GM23338 (cell line): ENCODE measurements at regions not wholly inside any gene's neighbourhood (a gene's known extent, or its start where the extent isn't known, plus 50 kb on each side); places are given as distances from the start of the nearest gene placed in this dataset.

Experiments
- ATAC-seq: fragments of 200-7000 bp; cut with Tn5 transposase; 3 replicates; pipeline ENCODE4 v1.9.1; 2020
- DNase-seq: peaks from one replicate; pipeline ENCODE4 v3.0.0-alpha.2; 2015; ENCODE audit warnings: low spot score
- H2AFZ ChIP-seq: fragments of 200-600 bp; sonication (generic); 2 replicates; pipeline ENCODE4 v1.8.0; 2016; ENCODE audit warnings: antibody characterized with exemption, mild to moderate bottlenecking, moderate library complexity
- H3F3A ChIP-seq: fragments of 200-600 bp; sonication (generic); replicated peaks from 2 replicates; pipeline ENCODE4 v1.8.0; 2017; ENCODE audit warnings: antibody characterized with exemption, mixed run types, low read depth
- H3K27ac ChIP-seq: fragments of 200-600 bp; sonication (generic); 2 replicates; pipeline ENCODE4 v1.6.1; 2016; ENCODE audit warnings: low read depth
- H3K27me3 ChIP-seq: fragments of 200-600 bp; sonication (generic); 2 replicates; pipeline ENCODE4 v1.8.0; 2016; ENCODE audit warnings: mild to moderate bottlenecking, mixed run types, moderate library complexity; ENCODE audit not compliant: insufficient read depth
- H3K36me3 ChIP-seq: fragments of 200-600 bp; sonication (generic); 2 replicates; pipeline ENCODE4 v1.8.0; 2016; ENCODE audit warnings: mild to moderate bottlenecking; ENCODE audit not compliant: insufficient read depth
- H3K4me1 ChIP-seq: fragments of 200-600 bp; sonication (generic); 2 replicates; pipeline ENCODE4 v1.8.0; 2016; ENCODE audit warnings: mild to moderate bottlenecking, moderate library complexity; ENCODE audit not compliant: insufficient read depth
- H3K4me2 ChIP-seq: fragments of 200-600 bp; sonication (generic); 2 replicates; pipeline ENCODE4 v1.7.1; 2017; ENCODE audit warnings: mixed run types
- H3K4me3 ChIP-seq: fragments of 200-600 bp; sonication (generic); 2 replicates; pipeline ENCODE4 v1.6.1; 2016; ENCODE audit warnings: mixed run types
- H3K79me2 ChIP-seq: fragments of 200-600 bp; sonication (generic); replicated peaks from 2 replicates; pipeline ENCODE4 v1.8.0; 2017; ENCODE audit warnings: mild to moderate bottlenecking; ENCODE audit not compliant: insufficient read depth
- H3K9me2 ChIP-seq: fragments of 200-600 bp; sonication (generic); 2 replicates; pipeline ENCODE4 v1.8.0; 2017; ENCODE audit not compliant: insufficient read depth
- H4K20me1 ChIP-seq: fragments of 200-600 bp; sonication (generic); replicated peaks from 2 replicates; pipeline ENCODE4 v1.8.0; 2017; ENCODE audit warnings: mild to moderate bottlenecking; ENCODE audit not compliant: insufficient read depth
- H3K27ac Mint-ChIP-seq: 2 replicates; pipeline ENCODE4 v1.8.0; 2020; ENCODE audit warnings: inconsistent platforms, mild to moderate bottlenecking, moderate library complexity, mixed read lengths
- H3K27me3 Mint-ChIP-seq: 3 replicates; pipeline ENCODE4 v1.8.0; 2022; ENCODE audit warnings: low read depth, mild to moderate bottlenecking, moderate library complexity, mixed read lengths, inconsistent platforms; ENCODE audit not compliant: insufficient read depth, poor library complexity
- H3K36me3 Mint-ChIP-seq: 3 replicates; pipeline ENCODE4 v1.8.0; 2021; ENCODE audit warnings: low read depth, mild to moderate bottlenecking, inconsistent platforms, moderate library complexity, mixed read lengths
- H3K4me1 Mint-ChIP-seq: 3 replicates; pipeline ENCODE4 v1.8.0; 2020; ENCODE audit warnings: mild to moderate bottlenecking, inconsistent platforms, mixed read lengths
- H3K4me3 Mint-ChIP-seq: 3 replicates; pipeline ENCODE4 v1.8.0; 2021; ENCODE audit warnings: moderate library complexity, mild to moderate bottlenecking, inconsistent platforms, mixed read lengths
- H3K9me3 Mint-ChIP-seq: 3 replicates; pipeline ENCODE4 v1.8.0; 2020; ENCODE audit warnings: moderate library complexity, mild to moderate bottlenecking, inconsistent platforms, mixed read lengths
- CREB1 ChIP-seq: fragments of 250-450 bp; sonication (Bioruptor Pico); IDR thresholded peaks from 2 replicates; pipeline ENCODE4 v1.5.0; 2020; ENCODE audit warnings: low read depth, mild to moderate bottlenecking, moderate library complexity
- CTCF ChIP-seq, 2 experiments: fragments of 200-600 bp in 1 of 2; sonication (generic) in 1 of 2; conservative IDR thresholded peaks; 2 replicates each; pipeline versions ENCODE4 v1.5.1 to v1.6.1; 2016 to 2017; ENCODE audit warnings: antibody characterized with exemption in 2 of 2, low read depth in 2 of 2, mild to moderate bottlenecking in 2 of 2, moderate library complexity in 1 of 2
- POLR2AphosphoS5 ChIP-seq: IDR thresholded peaks from 2 replicates; pipeline ENCODE4 v1.6.1; 2016; ENCODE audit warnings: antibody characterized with exemption, low read depth
- REST ChIP-seq: IDR thresholded peaks from one replicate; pipeline ENCODE4 v1.6.1; 2018; ENCODE audit warnings: antibody characterized with exemption; ENCODE audit not compliant: unreplicated experiment
- ZNF114 ChIP-seq: fragments of 250-450 bp; sonication (Bioruptor Pico); IDR thresholded peaks from 2 replicates; pipeline ENCODE4 v1.5.0; 2020; ENCODE audit warnings: mild to moderate bottlenecking, moderate library complexity

- no peak for ATAC-seq
Observed at GRCh38 chr6:9927275-9927674, 487.6 kb downstream of the TFAP2A start.

More at GRCh38 chr6:9927275-9927674, 487.6 kb downstream of the TFAP2A start:
- H3K36me3 Mint-ChIP-seq = no peaks in the 10 kb centered on the region
- no peaks in the 10 kb centered on the region for H3F3A ChIP-seq
- H3K4me3 Mint-ChIP-seq = no peak overlapping the region
- H3K4me1 Mint-ChIP-seq = no peaks in the 10 kb centered on the region
- no peak overlapping the region for H3K4me2 ChIP-seq
- no peaks in the 10 kb centered on the region for H3K9me2 ChIP-seq
- no peak overlapping the region for H3K4me3 ChIP-seq
- DNase-seq = no peak
- no peak overlapping the region for H3K27ac ChIP-seq
- no peaks in the 10 kb centered on the region for H3K36me3 ChIP-seq
- no peaks in the 10 kb centered on the region for H3K4me1 ChIP-seq
- no peaks in the 10 kb centered on the region for H3K79me2 ChIP-seq
- H3K27me3 Mint-ChIP-seq = peaks cover 2% of the 10 kb centered on the region
- no peak for TF ChIP-seq ZNF114
- no peak for TF ChIP-seq CTCF (conservative IDR thresholded peaks at IDR 0.05; ENCODE audit: low read depth in 2 of 2)
- no peak for TF ChIP-seq POLR2AphosphoS5
- no peak for TF ChIP-seq REST
- TF ChIP-seq CREB1 (CRISPR knock-in tag) = no peak
- no peaks in the 10 kb centered on the region for H3K27me3 ChIP-seq
- no peak overlapping the region for H2AFZ ChIP-seq
- H3K27ac Mint-ChIP-seq = no peak overlapping the region
- H4K20me1 ChIP-seq = no peaks in the 10 kb centered on the region
- no peaks in the 10 kb centered on the region; the same call in 2 of the 3 replicates for H3K9me3 Mint-ChIP-seq
